ENCODE measurements at regions not wholly inside any gene's neighbourhood (a gene's known extent, or its start where the extent isn't known, plus 50 kb on each side); places are given as distances from the start of the nearest gene placed in this dataset.

DNA sequence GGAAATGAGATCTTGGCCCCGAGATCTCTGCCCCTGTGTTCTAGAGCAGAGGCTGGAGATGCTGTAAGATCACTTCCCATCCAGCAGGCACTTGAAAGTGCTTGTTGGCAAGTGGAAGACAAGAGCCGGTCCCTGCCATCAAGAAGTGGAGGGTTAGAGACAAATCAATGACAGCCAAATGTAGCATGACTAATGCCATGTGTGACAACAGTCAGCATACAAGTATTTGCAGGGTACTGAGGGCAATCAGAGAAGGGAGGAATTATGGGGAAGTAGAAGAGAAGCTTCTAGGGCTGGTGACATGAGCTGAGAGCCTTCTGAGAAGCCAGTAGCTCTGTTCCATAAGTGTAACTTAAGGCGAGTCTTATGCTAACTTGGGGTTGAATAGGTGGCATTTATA lies 58.6 kb downstream of the TMEM17 start:
- no peak for DNase-seq

DNA sequence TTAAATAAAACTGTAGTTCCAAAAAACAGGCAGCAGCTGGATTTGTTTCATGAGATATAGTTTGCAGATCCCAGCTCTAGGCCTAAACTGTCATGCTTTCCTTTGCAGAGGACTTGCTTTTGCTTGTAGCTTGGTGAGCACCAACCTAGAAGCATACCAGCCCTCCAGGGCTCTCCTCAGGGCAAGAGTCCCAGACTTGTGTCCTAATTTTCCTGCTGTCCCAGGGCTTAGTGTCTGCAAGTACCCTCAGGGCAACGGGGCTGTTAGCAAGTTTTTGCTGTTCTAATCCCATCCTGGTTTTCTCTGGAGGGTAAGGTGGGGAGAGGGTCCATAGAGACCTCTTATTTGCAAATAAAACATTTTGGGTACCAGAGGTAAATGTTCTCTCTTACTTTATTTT lies 59.5 kb downstream of the TMEM17 start:
- DNase-seq, result no peak

DNA sequence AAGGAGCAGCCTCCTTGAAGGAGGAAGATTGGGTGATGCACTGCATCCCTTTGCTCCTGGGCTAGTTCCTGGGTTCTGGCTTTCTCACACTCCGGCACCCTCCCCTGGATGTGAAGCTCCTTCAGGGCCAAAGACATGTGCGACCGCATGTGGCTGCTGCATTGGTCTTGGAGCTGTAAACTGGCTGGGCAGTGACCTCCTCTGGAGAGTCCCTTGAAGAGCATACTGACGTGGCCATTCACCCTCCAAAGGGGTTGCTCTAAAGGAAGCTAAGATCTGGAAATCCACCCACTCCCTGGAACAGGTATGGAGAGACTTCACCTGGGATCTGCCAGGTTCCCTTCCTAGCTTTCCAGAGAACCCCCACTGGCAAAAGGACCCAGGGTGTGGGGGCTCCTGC lies 62.1 kb downstream of the TMEM17 start:
- DNase-seq, result no peak

DNA sequence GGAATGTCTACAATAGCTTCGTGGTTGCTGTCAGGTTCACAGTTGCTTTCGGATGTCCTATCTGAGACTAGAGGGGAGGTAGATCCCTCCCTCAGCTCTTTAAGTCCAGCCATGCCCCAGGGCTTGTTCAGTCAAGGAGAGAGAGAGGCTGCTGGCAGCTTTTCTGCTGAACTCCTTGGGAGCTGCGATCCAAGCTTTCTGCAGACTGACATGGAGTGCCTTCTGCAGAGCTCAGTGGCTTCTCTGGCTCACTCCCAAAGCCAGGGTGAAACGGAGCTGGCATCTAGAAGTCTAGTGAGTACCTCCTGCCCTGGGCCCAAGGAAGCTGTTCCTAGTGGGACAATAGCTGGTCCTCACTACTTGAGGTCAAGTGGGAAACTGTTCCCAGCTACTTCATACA lies 62.5 kb downstream of the TMEM17 start:
- no peak for DNase-seq

DNA sequence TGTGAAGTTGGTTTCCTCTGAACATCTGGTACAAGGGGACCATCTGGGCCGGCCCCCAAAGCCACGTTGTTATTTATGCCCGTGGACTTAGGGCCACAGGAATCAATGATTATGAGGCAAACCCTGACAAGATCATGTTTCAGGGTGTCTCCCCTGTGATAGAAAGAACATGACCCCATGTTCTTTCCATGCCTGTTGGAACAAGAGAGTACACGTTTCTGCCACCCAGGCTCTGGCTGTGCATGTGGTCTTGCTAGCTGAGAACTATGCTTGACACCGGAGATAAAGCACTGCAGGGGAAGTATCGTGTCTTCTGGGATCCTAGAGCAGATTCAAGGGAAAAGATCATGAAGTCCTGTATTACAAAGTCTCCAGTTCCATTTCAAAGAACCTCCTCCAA lies 64.2 kb downstream of the TMEM17 start:
- DNase-seq, result no peak

DNA sequence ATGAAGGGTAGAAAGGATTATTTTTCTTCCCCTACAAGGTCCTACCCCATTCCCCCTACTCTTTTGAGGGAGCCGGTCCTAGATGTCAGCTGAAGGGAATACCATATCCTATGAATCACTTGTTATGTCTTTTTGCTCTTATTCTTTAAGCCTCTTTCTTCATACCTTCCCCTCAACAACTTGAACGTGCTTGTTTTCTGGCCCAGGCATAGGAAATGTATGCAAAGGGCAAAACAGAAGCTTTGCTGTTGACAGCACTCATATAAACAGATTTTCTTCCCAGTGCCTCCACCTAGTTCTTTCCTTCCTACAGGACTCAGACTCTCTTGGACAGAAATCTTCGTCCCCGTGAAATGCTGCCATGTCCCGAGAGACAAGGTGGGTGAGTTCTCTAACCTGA lies 64.6 kb downstream of the TMEM17 start:
- no peak for DNase-seq

DNA sequence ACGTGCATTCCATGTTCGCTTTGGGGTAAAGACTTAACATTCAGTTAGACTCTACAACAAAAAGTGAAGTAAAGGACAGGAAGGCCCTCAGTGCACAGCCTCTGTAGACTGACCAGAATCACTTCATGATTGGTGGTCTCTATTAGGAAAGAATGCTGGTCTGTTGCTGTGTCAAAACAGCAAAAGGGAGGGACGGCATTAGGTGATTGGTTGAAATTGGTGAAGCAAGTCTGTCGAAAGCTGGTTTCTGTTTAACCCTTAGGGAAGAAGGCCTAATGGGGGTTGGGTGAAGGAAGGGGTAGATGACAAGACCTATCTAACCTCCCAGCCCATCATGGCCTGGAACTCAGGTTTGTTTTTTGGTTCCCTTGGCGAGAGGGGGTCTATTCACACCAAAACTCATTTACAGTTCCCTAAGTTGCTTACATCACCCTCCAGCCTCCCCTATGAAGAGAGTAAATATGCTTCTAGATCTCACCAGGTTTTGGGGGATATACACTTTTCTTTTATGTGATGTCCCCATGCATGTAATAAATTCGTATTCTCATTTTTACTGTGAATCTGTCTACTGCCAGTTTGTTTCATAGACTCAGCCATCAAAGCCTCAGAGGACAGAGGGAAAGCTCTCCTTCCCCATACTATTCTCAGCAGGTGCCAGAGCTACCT lies 65.6 kb downstream of the TMEM17 start:
- no peak for DNase-seq

DNA sequence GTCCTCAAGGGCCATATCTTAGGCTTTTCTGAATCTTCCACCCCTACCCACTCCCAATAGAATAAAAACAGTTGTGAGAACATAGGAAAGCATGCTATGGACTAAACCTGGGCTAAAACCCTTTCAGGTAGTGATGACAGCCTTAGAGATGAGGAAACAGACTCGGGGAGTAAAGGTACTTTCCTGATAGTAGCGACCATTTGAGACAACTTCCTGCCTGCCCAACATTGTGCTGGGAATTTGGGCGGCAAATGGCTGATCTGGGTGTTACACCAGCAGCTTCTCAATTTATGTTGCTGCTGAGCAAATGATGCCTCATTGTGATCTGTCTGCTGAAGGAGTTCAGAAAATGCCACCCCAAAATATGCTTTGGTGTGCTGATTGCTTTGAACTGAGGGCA lies 66.6 kb downstream of the TMEM17 start:
- DNase-seq, result no peak

DNA sequence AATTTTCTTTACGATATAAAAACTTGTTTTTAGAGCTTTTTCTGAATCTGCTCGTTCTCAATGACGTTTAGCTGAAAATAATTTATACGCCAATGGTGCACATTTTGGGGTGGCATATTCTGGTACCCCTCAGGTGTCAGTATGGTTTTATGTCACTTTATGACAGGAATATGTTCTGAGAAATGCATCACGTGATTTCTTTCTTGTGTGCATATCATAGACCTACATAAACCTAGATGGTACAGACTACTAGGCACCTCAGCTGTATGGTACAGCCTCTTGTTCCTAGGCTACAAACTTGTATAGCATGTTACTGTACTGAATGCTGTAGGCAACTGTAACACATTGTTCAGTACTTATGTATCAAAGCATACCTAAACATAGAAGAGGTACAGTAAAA lies 68.2 kb downstream of the TMEM17 start:
- no peak for DNase-seq

DNA sequence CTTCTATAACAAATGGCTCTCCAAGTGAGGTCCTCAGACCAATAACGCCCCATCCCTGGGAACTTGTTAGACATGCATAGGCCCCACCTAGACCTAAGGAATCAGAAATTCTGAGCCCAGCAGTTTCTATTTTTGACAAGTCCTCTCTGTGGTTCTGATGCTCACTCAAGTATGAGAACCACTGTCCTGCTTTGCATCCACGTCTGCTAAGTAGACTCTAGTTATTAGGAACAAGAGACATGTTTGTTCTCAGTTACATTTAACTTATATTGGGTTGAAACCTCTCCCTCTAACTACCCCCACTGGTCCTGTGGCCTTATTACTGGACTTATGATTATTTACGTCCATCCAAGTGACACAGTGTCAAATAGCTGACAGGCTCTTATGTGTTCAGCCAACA lies 70.3 kb downstream of the TMEM17 start:
- no peak for DNase-seq

DNA sequence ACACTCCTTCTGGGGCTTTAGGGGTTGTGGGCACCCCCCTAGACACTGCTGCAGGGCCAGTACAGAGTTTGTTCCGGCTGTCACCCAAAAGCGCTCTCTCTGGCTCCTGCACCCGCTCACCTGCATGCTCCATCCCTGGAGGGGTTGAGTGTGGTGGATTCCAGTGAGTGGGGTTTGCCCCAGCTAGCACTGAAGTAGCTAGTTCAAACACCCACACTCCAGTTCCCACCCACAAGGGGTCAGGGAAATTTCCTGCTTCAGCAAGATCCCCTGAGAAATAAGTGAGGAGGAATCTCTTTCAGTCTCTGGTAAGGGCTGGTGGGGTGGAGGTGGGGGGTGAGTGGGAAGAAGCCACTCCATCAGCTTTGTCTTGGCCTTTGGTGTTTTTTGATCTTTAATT lies 73.6 kb downstream of the TMEM17 start:
- no peak for DNase-seq

DNA sequence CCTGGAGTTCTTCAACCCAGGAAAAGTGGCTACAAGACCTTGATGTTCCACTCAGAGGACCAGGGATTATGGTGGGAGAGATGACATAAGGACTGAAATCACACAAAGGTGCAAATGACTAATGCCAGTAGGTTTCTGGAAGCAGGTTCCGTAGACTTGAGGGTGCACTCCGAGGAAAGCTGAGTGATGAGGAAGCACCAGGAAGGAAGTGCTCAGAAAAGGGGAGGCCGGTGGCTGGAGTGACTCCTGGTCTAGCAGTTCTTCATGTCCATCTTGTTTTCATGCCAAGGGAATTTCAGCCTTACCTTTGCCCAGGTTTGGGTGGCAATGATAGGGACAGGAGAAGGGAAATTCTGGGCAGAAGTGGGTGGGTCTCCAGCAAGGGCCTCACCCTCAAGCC lies 74.5 kb downstream of the TMEM17 start:
- DNase-seq, result no peak

DNA sequence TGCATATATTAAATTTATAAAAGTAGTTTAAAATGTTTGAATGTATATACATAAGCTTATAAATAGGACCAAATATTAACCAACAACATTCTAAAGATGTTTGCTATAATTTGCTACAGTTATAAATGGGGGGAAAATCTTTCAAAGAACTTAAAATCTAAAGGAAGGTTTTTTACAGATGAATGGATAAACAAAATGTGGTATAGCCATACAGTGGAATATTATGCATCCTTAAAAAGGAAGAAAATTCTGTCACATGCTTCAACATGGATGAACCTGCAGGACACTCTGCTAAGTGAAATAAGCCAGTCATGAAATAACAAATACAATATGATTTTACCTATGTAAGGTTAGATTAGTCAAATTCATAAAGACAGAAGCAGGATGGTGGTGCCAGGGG lies 75.8 kb downstream of the TMEM17 start:
- no peak for DNase-seq

DNA sequence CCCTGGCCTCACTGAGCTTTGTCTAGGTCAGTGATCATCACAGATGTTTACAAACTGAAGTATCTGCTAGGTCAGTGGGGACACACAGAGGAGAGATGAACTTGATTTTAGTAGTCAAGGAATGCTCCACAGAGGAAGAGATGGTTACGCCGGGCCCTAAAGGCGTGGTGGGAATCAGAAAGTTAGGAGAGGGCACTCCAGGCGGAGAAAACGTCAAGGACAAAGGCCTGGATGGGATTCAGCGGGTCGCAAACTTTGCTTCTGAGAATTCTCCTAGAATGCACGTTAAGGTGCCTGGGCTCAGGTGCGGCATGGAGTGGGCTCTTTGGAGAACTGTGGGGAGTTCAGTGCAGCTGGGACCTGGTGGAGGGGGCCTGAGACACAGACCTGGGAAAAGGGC lies 78.8 kb downstream of the TMEM17 start:
- no peak for DNase-seq

DNA sequence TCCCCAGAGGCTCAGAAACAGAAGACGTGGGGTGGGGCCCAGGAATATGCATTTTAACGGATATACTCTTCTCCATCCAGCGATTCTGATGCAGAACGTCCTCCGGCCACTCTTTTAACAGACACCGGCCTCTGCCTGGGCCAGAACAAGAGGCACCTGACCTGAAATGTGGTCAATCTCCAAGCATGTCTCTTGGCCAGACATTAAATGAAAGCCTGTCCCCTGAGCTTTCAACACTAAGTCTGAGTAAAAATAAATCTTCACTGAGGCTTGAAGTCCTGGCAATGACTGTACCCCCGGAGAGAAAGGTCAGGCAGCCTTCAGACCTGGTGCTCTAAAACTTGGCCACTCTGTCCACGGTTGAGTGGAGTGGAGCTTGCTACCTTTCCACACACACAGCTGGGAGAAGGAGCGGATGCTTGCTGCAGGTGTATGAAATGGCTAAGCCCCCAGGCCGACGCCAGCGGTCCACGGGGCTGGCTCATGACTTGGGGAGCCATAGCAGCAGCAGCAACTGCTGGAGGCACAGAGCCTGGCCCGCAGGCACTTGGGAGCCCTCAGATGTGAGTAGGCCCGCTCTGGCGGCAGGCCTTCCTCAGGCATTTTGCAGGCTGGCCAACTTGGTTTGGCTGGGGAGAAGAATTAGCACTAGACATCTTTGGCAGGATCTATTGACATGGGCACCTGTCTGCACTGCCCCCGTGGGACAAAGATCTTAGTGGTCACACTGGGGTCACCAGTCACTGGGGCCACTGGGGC lies 79.7 kb downstream of the TMEM17 start:
- DNase-seq, result no peak

DNA sequence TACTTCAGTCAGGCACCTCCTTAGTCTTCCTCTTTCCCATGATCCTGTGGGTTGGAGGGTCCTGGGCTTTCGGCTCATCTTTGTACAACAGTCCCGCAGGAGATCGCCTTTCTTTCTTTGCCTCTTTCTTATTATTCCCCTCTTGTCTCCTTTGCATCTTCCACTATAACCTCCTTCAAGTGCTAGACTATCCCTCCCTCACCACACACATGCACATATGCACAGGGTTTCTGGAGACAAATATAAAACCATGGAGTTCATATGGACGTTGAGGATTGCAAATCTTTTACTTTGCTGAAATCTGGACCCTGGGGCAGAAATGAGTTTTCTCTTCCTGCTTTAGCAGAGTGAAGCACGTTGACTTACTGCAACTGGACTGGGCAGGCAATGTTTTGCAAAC lies 80.3 kb downstream of the TMEM17 start:
- no peak for DNase-seq

DNA sequence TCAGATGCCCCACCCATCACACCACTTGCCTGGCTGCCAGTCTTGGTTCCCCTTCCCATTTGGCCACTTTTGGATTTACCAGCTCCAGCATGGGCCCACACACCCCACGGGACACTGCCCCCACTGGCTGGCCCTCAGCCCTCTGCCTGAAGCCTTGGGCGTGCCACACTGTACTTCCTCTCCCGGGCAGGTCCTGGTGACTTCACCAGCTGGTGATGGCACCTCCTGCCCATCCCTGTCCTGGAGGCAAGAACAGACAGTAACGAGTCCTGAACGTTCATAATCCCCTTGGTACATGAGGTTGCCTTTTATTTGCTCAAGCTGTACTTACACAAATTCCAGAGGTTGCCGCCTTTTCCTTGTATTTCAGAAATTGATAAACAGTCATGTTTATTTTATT lies 81.1 kb downstream of the TMEM17 start:
- no peak for DNase-seq

DNA sequence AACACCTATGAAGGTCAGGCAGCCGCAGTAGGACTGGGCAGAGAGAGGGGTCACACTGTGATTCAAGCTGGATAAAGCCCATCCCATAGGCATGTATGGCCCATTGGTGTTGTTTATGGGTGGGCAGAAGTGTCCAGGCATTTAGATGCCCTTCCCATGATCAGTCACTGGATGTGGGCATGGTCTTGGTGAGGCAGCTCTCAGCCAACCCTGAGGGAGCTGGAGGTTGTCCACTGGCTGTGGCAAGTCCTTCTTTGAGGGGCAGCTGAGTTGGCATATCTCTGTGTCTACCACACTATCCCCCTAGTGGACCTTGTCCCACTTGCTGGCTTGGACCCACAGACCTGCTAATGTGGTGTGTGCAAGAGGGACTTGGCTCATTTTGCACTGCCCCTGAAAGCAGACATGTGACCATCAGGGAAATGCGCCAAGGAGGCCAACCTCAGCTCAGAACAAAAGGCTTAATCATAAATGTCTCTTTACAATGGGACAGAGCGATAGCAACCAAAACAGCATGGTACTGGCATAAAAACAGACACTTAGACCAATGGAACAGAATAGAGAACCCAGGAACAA lies 82.0 kb downstream of the TMEM17 start:
- DNase-seq, result peak in 26 of 51 donors; percentile 4 to 69 (median 20)

DNA sequence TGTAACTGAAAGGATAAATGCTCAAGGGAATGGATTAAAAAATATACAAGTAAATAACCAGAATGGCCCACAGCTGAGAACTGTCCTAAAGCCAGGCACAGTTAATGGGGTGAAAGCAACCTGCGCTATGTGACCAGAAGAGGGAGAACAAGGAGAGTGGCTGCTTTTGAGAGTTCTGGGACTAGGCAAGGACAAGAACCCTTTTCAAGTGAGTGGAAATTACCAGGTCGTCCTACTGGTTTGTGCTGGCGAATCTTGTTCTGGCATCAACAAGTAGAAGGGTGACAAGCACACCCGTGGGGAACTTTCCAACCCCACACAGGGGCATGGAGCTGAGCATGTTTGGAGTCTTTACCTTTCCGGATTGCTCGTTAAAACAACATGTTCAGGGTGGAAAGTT lies 82.8 kb downstream of the TMEM17 start:
- DNase-seq, result no peak

DNA sequence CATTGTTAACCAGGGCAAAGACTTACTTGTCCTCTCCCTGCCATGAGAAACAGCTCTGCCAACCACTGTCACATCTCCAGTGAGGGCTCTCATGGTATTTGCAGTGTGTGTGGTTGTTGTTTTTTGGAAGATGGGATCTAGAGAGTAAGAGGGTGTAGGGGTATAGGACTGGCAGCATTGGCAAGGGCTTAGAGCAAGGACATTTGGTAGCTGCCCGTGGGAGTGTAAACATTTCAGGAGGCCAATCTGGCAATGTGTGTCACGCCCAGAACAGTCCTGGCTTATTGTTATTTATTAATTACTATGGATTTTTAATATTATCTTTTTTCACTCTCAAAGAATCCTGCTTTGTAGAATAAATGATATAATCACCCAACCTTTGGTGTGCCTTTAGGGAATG lies 90.5 kb downstream of the TMEM17 start:
- peak in 1 of 51 donors; percentile 9 for DNase-seq

DNA sequence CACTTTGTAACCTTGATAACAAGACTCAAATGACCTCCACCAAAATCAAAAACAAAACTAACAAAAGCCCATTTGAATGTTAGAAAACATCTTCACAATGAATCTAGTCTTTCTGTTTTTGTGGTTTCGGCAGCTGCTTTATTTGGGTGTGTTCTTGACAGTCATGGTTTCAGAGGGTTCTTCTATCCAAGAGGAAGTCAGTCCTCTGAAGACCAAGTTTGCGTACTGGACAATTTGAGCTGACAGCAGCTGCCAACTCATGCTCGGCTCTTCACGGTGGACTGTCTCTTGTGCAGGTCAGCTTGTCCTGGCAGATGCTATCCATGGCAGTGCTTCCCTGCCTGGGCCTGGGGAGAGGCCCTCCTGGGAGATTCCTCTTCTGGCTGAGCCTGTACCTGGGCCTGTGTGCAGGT lies 91.0 kb downstream of the TMEM17 start:
- DNase-seq, result peak in 6 of 51 donors; percentile 6 to 31 (median 12)

DNA sequence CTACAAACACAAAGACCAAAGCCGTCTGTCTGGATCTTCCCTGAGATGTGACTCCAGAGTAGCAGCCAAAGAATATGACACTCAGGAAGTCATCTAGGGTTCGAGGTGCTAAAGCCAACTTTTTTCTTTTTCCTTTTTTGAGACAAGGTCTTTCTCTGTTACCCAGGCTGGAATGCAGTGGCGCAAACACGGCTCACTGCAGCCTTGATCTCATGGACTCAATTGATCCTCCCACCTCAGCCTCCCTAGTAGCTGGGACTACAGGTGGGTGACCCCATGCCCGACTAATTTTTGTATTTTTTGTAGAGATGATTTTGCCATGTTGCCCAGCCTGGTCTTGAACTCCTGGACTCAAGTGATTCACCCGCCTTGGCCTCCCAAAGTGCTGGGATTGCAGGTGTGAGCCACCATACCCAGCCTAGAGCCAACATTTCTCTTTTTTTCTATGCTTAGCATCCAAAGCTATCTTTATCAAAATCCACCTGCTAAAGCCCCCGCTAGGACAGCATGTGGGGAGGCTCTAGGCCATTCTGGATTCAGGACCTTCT lies 92.8 kb downstream of the TMEM17 start:
- no peak for DNase-seq

DNA sequence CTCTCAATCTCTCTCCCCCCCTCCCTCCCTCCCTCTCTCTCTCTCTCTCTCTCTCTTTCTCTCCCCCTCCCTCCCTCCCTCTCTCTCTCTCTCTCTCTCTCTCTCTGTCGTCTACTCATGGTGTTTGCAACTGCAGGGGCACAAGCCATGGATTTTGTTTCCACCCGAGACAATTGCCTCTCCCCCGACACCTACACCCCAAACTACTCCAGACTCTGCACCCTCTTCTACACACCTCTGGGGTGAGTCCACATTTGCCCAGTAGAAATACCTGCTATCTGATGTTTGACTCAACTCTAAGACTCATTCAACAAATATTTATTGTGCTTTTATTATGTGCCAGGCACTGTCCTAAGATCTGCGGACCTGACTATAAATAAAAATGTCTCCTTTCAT lies 93.7 kb downstream of the TMEM17 start:
- DNase-seq, result peak in 1 of 51 donors; percentile 39

Data from hypothalamus (tissue), 51 donors.